ENCODE measurements at regions not wholly inside any gene's neighbourhood (a gene's known extent, or its start where the extent isn't known, plus 50 kb on each side); places are given as distances from the start of the nearest gene placed in this dataset.

DNA sequence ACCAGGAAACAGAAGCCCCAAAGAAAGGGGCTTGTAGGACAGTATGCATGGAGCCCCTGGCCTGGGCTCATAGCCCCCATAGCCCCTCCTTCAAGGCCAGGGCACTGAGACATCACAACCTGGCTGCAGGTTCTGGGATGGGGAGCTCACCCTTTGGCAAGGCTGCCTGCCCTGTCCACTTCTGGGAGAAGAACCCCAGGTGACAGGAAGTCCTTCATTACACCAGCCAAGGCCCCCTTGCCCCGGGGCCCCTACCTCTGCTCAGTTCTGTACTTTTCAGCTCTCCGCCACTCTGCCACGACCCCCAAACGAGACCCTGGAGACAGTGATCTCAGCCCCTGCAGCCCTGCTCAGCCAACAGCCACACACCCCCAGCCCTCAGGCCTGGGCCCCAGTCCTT, 223.2 kb upstream of the RTL1 start:
- TF ChIP-seq, protein P1, sequence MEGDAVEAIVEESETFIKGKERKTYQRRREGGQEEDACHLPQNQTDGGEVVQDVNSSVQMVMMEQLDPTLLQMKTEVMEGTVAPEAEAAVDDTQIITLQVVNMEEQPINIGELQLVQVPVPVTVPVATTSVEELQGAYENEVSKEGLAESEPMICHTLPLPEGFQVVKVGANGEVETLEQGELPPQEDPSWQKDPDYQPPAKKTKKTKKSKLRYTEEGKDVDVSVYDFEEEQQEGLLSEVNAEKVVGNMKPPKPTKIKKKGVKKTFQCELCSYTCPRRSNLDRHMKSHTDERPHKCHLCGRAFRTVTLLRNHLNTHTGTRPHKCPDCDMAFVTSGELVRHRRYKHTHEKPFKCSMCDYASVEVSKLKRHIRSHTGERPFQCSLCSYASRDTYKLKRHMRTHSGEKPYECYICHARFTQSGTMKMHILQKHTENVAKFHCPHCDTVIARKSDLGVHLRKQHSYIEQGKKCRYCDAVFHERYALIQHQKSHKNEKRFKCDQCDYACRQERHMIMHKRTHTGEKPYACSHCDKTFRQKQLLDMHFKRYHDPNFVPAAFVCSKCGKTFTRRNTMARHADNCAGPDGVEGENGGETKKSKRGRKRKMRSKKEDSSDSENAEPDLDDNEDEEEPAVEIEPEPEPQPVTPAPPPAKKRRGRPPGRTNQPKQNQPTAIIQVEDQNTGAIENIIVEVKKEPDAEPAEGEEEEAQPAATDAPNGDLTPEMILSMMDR (IDR thresholded peaks at IDR 0.05; ENCODE audit: borderline replicate concordance, extremely low read depth, low read length, poor library complexity, severe bottlenecking) = no peak
- no peak for TF ChIP-seq EZH2 (IDR thresholded peaks at IDR 0.05; ENCODE audit: borderline replicate concordance, low read depth, low read length, severe bottlenecking)
